ENCODE measurements at regions not wholly inside any gene's neighbourhood (a gene's known extent, or its start where the extent isn't known, plus 50 kb on each side); places are given as distances from the start of the nearest gene placed in this dataset.

- Histone ChIP-seq H3K36me3 (replicated peaks; ENCODE audit: insufficient read depth, low read depth) (no peaks in the 10 kb centered on the region), H3K27me3 (peaks cover 4% of the 10 kb centered on the region), H3K79me2 (no peaks in the 10 kb centered on the region), H3K9me3 (ENCODE audit: low read depth) (no peaks in the 10 kb centered on the region), H2AFZ (no peak overlapping the region), H3K27ac (no peak overlapping the region), H3K4me1 (ENCODE audit: insufficient read depth) (peaks cover 10% of the 10 kb centered on the region), H3K4me3 (no peak overlapping the region), H3K4me2 (no peak overlapping the region), H3K9me2 (replicated peaks; ENCODE audit: insufficient read depth) (no peaks in the 10 kb centered on the region), H4K20me1 (ENCODE audit: insufficient read depth, poor library complexity, severe bottlenecking) (no peaks in the 10 kb centered on the region)
- TF ChIP-seq EZH2phosphoT487 (IDR thresholded peaks at IDR 0.05; ENCODE audit: low read depth, severe bottlenecking, unreplicated experiment) = no peak
- no peak for TF ChIP-seq CTCF (IDR thresholded peaks at IDR 0.05; ENCODE audit: poor library complexity)
- TF ChIP-seq EZH2 (IDR thresholded peaks at IDR 0.05; ENCODE audit: borderline replicate concordance) = no peak
- no peak for DNase-seq (ENCODE audit: low spot score)
- 65% methylated on average over 10 of the region's 10 CpGs for WGBS (ENCODE audit: low lambda C conversion rate, missing lambda C conversion rate)
Observed at GRCh38 chr14:101709962-101710931, 51.3 kb upstream of the PPP2R5C start.

- no peaks in the 10 kb centered on the region for H3K27me3 ChIP-seq
- H3K4me2 ChIP-seq = no peak overlapping the region
- H3K79me2 ChIP-seq = no peaks in the 10 kb centered on the region
- no peaks in the 10 kb centered on the region for H3K9me2 ChIP-seq (replicated peaks; ENCODE audit: insufficient read depth)
- no peaks in the 10 kb centered on the region for H3K9me3 ChIP-seq (ENCODE audit: low read depth)
- no peak for TF ChIP-seq EZH2 (IDR thresholded peaks at IDR 0.05; ENCODE audit: borderline replicate concordance)
- no peak for TF ChIP-seq EZH2phosphoT487 (IDR thresholded peaks at IDR 0.05; ENCODE audit: low read depth, severe bottlenecking, unreplicated experiment)
- H3K36me3 ChIP-seq (replicated peaks; ENCODE audit: insufficient read depth, low read depth) = no peaks in the 10 kb centered on the region
- no peak for DNase-seq (ENCODE audit: low spot score)
- H3K4me1 ChIP-seq (ENCODE audit: insufficient read depth) = peaks cover 2% of the 10 kb centered on the region
- no peak overlapping the region for H2AFZ ChIP-seq
- H3K4me3 ChIP-seq = no peak overlapping the region
- WGBS (ENCODE audit: low lambda C conversion rate, missing lambda C conversion rate) = 73% methylated on average over 7 of the region's 13 CpGs
- H4K20me1 ChIP-seq (ENCODE audit: insufficient read depth, poor library complexity, severe bottlenecking) = no peaks in the 10 kb centered on the region
- H3K27ac ChIP-seq = no peak overlapping the region
Observed at GRCh38 chr14:101711041-101711856, 50.3 kb upstream of the PPP2R5C start.

Measured in hepatocyte (in vitro differentiated cells).